Mucosa of descending colon (tissue), 3 donors: ENCODE measurements at regions not wholly inside any gene's neighbourhood (a gene's known extent, or its start where the extent isn't known, plus 50 kb on each side); places are given as distances from the start of the nearest gene placed in this dataset.

Source experiments
- ATAC-seq: fragments of 200-7000 bp; cut with Tn5 transposase; one replicate; pipeline ENCODE4 v1.9.1; 2020; ENCODE audit warnings: mild to moderate bottlenecking, moderate library complexity
- DNase-seq, 3 donors: peaks; one replicate each; pipeline ENCODE4 v3.0.0-alpha.2; 2020
- H3K36me3 ChIP-seq: fragments of 200-600 bp; one replicate; pipeline ENCODE4 v1.8.0; 2021; ENCODE audit warnings: low read depth, mild to moderate bottlenecking
- H3K4me1 ChIP-seq: fragments of 200-600 bp; one replicate; pipeline ENCODE4 v1.8.0; 2021; ENCODE audit warnings: low read depth, mild to moderate bottlenecking
- H3K4me3 ChIP-seq: fragments of 200-600 bp; one replicate; pipeline ENCODE4 v1.8.0; 2021; ENCODE audit warnings: mild to moderate bottlenecking
- H3K9me3 ChIP-seq: fragments of 200-600 bp; one replicate; pipeline ENCODE4 v1.8.0; 2021; ENCODE audit warnings: mild to moderate bottlenecking
- CTCF ChIP-seq: fragments of 200-600 bp; IDR thresholded peaks from one replicate; pipeline ENCODE4 v1.8.0; 2022; ENCODE audit warnings: antibody characterized with exemption, mild to moderate bottlenecking
- intact Hi-C, 2 donors: fragments of 100-400 bp; cut with DNase I in 1 of 2; cut with micrococcal nuclease in 1 of 2; formaldehyde crosslinking; loops; one replicate each; pipeline versions ENCODE4 v1.11.0 to v1.11.1; 2022; cut with DNase I, micrococcal nuclease
- donor health status: DM: no; HTN: no; CAD: no; lungs with moderate emphysema.
- donor health status: DM: no; HTN: no; CAD: no.
- donor health status: DM: no; HTN: yes; CAD: no.

- DNase-seq: no peak
- H3K36me3 ChIP-seq: no peaks in the 10 kb centered on the region
- H3K4me1 ChIP-seq: no peaks in the 10 kb centered on the region
- no peak overlapping the region for H3K4me3 ChIP-seq
- intact Hi-C loops: no loop called here
- ATAC-seq: no peak
- no peak for TF ChIP-seq CTCF
- H3K9me3 ChIP-seq: no peaks in the 10 kb centered on the region
Observed at GRCh38 chr17:52536489-52536888, 378.0 kb upstream of the CA10 start.

DNA sequence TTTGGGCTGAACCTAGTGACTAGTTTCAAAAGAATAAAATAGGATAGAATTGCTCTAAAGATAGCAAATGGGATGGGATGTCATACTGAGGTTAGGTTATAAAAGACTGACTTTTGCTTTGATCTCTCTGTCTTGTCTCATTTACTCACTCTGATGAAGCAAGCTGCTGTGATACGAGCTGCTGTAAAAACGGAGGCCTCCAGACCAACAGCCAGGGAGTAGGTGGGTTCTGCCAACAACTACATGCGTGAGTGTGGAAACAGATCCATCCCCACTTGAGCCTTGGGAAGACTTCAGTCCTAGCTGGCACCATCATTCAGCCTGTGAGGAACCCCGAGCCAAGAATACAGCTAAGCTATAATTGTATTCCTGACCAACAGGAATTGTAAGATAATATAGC lies 373.9 kb upstream of the CA10 start:
- Histone ChIP-seq H3K4me3 (no peak overlapping the region), H3K4me1 (no peaks in the 10 kb centered on the region), H3K9me3 (no peaks in the 10 kb centered on the region), H3K36me3 (no peaks in the 10 kb centered on the region)
- no peak for DNase-seq
- TF ChIP-seq CTCF: no peak
- intact Hi-C loops: no loop called here
- ATAC-seq: no peak

- H3K9me3 ChIP-seq: no peaks in the 10 kb centered on the region
- no peak overlapping the region for H3K4me3 ChIP-seq
- H3K36me3 ChIP-seq: no peaks in the 10 kb centered on the region
- ATAC-seq (no peak), DNase-seq (no peak)
- TF ChIP-seq CTCF: no peak
- intact Hi-C loops: no loop called here
- no peaks in the 10 kb centered on the region for H3K4me1 ChIP-seq
Observed at GRCh38 chr17:52524096-52524637, 365.7 kb upstream of the CA10 start.

- no peak for TF ChIP-seq CTCF
- intact Hi-C loops: no loop called here
- DNase-seq (no peak), ATAC-seq (no peak)
- Histone ChIP-seq H3K36me3 (no peaks in the 10 kb centered on the region), H3K4me3 (no peak overlapping the region), H3K4me1 (no peaks in the 10 kb centered on the region), H3K9me3 (no peaks in the 10 kb centered on the region)
Observed at GRCh38 chr17:52517176-52517575, 358.7 kb upstream of the CA10 start.

- TF ChIP-seq CTCF: no peak
- intact Hi-C loops: no loop called here
- ATAC-seq (no peak), DNase-seq (no peak)
- Histone ChIP-seq H3K4me1 (no peaks in the 10 kb centered on the region), H3K9me3 (no peaks in the 10 kb centered on the region), H3K4me3 (no peak overlapping the region), H3K36me3 (no peaks in the 10 kb centered on the region)
Observed at GRCh38 chr17:52515927-52516326, 357.4 kb upstream of the CA10 start.

GRCh38 chr17:52505601-52506000 lies 347.1 kb upstream of the CA10 start:
- H3K36me3 ChIP-seq: no peaks in the 10 kb centered on the region
- no peak for TF ChIP-seq CTCF
- no peak overlapping the region for H3K4me3 ChIP-seq
- no peaks in the 10 kb centered on the region for H3K4me1 ChIP-seq
- intact Hi-C loops: no loop called here
- no peaks in the 10 kb centered on the region for H3K9me3 ChIP-seq
- ATAC-seq (no peak), DNase-seq (no peak)
